Lower leg skin (tissue), 4 donors: ENCODE measurements at regions not wholly inside any gene's neighbourhood (a gene's known extent, or its start where the extent isn't known, plus 50 kb on each side); places are given as distances from the start of the nearest gene placed in this dataset.

ENCODE experiments used
- DNase-seq, 2 donors: peaks; one replicate each; pipeline ENCODE4 v3.0.0-alpha.2; 2019; ENCODE audit warnings: low spot score in 2 of 2
- H3K4me3 ChIP-seq: fragments of 200-600 bp; sonication (generic); 2 replicates; pipeline ENCODE4 v1.5.1; 2017; ENCODE audit warnings: mild to moderate bottlenecking, low read depth; ENCODE audit not compliant: poor library complexity, severe bottlenecking
- POLR2A ChIP-seq, 2 donors: fragments of 450-650 bp; IDR thresholded peaks; one replicate each; pipeline ENCODE4 v1.6.1; 2016 to 2017; ENCODE audit warnings: antibody characterized with exemption in 2 of 2, mild to moderate bottlenecking in 1 of 2, moderate library complexity in 1 of 2
- WGBS, 2 donors: methylation state at CpG; one replicate each; pipeline ENCODE4 v1.1.5; 2018; 5-methylcytosine and 5-hydroxymethylcytosine counted together
- intact Hi-C: fragments of 100-400 bp; cut with DNase I; formaldehyde crosslinking; loops from one replicate; pipeline ENCODE4 v1.15.0; 2023; ENCODE audit warnings: low total_unique reads
- TF ChIP-seq, protein P1 (sequence below), 3 donors: fragments of 450-650 bp; IDR thresholded peaks; one replicate each; pipeline ENCODE4 v1.5.1; 2016; ENCODE audit warnings: antibody characterized with exemption in 3 of 3, mild to moderate bottlenecking in 3 of 3, moderate library complexity in 2 of 3

DNA sequence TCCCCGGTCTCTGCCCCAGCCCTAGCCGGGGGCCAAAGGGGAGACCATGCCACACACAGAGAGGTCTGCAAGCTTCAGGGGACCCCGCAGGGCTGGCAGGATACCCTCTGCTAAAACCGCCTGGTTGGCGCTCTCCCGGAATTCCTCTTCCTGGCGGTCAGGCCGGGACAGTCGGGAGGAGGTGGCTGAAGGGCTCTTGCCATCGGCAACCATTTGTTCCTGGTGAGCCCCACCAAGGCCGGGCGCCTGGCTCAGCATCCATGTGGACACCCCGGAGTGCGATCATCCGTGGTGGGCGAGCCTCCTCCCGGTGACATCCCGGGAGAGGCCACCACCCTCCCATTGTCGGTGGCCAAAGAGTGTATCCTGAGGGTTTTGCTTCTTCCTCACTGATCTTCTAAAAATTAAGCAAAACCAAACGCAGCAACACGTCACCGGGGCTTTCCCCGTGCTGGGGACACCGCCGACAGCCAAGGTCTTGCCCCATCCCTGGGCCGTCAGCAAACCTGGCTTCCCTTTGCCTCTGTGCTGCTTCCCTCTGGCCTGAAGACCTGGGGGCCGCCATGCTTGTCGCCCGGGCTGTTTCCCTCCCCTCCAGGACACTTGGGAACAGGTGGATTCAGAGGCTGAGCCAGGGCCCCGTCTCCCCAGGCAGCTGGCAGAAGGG lies 59.1 kb upstream of the TTC34 start:
- intact Hi-C loops, result no loop called here
- DNase-seq, result no peak
- TF ChIP-seq, protein P1, sequence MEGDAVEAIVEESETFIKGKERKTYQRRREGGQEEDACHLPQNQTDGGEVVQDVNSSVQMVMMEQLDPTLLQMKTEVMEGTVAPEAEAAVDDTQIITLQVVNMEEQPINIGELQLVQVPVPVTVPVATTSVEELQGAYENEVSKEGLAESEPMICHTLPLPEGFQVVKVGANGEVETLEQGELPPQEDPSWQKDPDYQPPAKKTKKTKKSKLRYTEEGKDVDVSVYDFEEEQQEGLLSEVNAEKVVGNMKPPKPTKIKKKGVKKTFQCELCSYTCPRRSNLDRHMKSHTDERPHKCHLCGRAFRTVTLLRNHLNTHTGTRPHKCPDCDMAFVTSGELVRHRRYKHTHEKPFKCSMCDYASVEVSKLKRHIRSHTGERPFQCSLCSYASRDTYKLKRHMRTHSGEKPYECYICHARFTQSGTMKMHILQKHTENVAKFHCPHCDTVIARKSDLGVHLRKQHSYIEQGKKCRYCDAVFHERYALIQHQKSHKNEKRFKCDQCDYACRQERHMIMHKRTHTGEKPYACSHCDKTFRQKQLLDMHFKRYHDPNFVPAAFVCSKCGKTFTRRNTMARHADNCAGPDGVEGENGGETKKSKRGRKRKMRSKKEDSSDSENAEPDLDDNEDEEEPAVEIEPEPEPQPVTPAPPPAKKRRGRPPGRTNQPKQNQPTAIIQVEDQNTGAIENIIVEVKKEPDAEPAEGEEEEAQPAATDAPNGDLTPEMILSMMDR (IDR thresholded peaks at IDR 0.05), result no peak
- TF ChIP-seq POLR2A (IDR thresholded peaks at IDR 0.05), result no peak
- no peak overlapping the region for H3K4me3 ChIP-seq
- WGBS, 2 donors, result 87 to 88% methylated on average over 30 of the region's 30 CpGs

DNA sequence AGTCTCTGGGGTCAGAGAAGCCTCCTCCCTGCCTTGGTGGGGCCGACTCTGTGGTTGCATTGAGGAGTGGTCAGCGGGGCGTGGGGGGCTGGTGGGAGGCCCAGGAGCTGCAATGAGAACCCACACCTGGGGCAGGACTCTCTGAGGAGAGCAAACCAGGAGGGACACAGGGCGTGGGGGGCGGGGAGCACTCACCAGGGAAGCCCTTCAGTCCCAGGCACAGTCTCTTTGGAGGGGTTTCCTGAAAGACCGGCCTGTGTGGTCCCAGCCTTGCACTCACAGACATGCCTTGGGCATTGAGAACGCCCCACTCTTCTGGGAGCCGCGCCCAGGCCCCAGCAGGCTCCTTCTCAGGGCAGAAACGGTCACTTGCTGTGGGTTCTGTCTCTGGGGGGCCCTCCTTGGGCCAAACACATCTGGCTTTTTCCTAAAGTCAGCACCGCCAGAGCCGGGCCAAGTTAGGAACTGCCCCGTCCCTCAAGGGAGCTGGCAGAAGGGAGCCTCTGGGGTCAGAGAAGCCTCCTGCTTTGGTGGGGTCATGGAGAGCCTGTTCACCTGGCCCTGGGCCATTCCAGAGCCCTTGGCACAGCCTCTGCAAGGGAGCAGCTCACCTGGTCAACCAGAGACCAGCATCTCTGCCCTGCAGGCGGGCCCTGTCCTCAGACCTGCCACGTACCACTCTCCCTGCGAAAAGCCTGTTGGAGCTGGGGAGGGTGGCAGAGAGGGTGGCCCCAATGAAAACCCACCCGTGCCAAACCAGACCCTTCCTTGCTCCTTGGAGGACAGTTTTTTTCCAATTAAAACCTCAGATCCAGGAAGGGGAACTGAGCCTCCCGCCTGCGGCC lies 59.9 kb upstream of the TTC34 start:
- DNase-seq, result no peak
- intact Hi-C loops, result no loop called here
- TF ChIP-seq, protein P1 (IDR thresholded peaks at IDR 0.05), result no peak
- no peak for TF ChIP-seq POLR2A (IDR thresholded peaks at IDR 0.05)
- no peak overlapping the region for H3K4me3 ChIP-seq
- WGBS, 2 donors, result 65 to 67% methylated on average over 13 to 18 of the region's 19 CpGs

DNA sequence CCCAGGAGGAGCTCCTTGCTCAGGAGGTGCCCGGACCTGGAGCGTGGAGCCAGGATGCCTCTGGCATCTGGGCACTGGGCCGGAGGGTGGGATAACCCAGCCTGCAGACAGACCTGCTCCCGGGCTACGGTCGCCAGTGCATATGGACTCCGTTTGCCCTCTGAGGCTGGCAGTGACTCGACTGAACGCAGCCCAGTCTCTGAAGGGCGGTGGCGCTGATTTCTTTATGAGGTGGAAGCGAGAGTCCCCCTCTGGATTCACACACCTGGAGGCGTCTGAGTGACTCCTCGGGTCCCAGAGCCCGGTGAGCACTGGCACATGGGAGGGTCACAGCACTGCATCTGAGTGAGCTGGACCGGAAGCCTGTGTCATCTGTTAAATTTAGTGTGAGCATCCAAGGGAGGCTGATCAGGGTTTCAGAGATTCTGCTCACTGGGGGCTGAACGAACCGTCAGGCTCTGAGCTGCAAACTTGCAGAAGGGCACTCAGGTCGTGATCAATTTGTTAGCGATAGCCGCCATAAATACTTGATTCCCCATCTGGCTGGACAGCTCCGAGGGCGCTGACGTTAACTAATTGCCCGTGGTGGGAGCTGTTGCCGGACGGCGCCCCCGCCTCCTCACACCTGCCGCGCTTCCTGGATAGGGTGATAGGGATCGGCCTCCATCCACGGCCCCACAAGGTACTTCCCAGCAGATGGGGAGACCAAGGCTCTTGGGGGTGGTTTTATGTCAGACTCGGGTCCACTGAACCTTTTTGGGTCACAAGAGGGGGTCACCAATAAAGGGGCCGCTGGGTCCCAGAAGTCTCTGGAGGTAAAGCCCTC lies 60.7 kb upstream of the TTC34 start:
- WGBS, 2 donors, result 47 to 49% methylated on average over 29 to 32 of the region's 35 CpGs
- DNase-seq, result no peak
- intact Hi-C loops, result no loop called here
- H3K4me3 ChIP-seq, result no peak overlapping the region
- TF ChIP-seq, protein P1 (IDR thresholded peaks at IDR 0.05), result no peak
- TF ChIP-seq POLR2A (IDR thresholded peaks at IDR 0.05), result no peak

DNA sequence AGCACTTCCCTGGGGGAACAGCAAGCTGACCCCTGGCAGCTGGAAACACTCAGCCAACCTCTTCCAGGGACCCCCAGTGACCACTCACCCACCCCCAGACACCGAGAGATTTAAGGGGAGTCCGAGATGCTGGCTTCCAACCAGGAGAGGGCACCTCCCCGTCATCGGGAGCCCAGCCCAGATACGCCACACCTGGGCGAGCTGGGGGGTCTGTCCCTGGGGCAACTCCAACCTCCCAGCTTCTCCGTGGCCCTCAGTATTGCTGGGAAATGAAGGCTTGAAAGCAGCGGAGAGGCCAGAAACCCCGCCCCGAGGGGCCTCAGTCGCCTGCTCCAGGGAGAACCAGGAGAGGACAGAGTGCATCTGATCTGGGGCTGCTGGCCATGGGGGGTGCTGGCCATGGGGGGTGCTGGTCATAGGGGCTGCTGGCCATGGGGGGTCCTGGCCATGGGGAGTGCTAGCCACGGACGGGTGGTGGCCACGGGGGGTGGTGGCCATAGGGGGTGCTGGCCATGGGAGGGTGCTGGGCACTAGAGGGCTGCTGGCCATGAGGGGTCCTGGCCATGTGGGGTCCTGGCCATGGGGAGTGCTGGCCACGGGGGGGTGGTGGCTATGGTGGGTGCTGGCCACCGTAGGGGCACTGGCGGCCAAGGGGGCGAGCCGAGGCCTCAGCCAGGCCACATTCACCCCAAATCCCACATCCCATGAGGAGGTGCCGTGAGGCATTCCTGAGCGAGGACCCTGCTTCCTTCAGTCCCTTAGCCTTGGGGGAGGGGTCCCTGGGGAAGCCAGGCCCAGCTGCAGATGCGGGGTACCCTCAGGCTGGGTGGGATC lies 61.5 kb upstream of the TTC34 start:
- TF ChIP-seq POLR2A (IDR thresholded peaks at IDR 0.05), result no peak
- TF ChIP-seq, protein P1 (IDR thresholded peaks at IDR 0.05), result no peak
- no peak overlapping the region for H3K4me3 ChIP-seq
- WGBS, 2 donors, result 67 to 68% methylated on average over 17 to 18 of the region's 22 CpGs
- intact Hi-C loops, result no loop called here
- DNase-seq, result no peak

DNA sequence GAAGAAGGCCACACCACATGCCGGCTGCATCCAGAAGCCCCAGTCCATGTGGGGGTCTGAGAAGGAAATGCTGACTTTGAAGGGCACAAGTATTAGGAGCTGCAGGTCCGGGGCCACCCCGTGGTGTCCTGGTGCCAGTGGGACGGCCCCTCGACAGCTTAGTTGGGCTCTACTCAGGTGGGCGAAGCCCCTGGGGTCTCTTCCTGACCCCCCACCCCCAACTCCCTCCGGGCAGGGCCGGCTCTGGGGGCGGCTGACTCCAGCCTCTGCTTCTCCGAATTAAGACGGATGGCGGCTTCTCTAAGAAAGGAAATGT lies 62.1 kb upstream of the TTC34 start:
- no peak for TF ChIP-seq POLR2A (IDR thresholded peaks at IDR 0.05)
- TF ChIP-seq, protein P1 (IDR thresholded peaks at IDR 0.05), result no peak
- no peak for DNase-seq
- 14 to 24% methylated on average over 12 of the region's 12 CpGs for WGBS, 2 donors
- intact Hi-C loops, result no loop called here
- no peak overlapping the region for H3K4me3 ChIP-seq
